GM12873 (cell line): ENCODE measurements at regions not wholly inside any gene's neighbourhood (a gene's known extent, or its start where the extent isn't known, plus 50 kb on each side); places are given as distances from the start of the nearest gene placed in this dataset.

ENCODE experiments used
- CTCF ChIP-seq: IDR thresholded peaks from 2 replicates; pipeline ENCODE4 v1.5.1; 2012; ENCODE audit warnings: low read depth, mild to moderate bottlenecking, moderate library complexity, low read length, control low read depth; ENCODE audit not compliant: insufficient read depth; ENCODE audit errors: missing control alignments

- TF ChIP-seq CTCF = no peak
These were observed 125.0 kb upstream of the AKR1E2 start for GRCh38 chr10:4701016-4701415.

- no peak for TF ChIP-seq CTCF
These were observed 125.9 kb upstream of the AKR1E2 start for GRCh38 chr10:4699950-4700730.

GRCh38 chr10:4698075-4698474, 127.9 kb upstream of the AKR1E2 start:
- TF ChIP-seq CTCF = no peak

- TF ChIP-seq CTCF = no peak
These were observed 129.8 kb upstream of the AKR1E2 start for GRCh38 chr10:4696186-4696585.

- no peak for TF ChIP-seq CTCF
These were observed 132.0 kb upstream of the AKR1E2 start for GRCh38 chr10:4693967-4694366.

- no peak for TF ChIP-seq CTCF
These were observed 133.8 kb upstream of the AKR1E2 start for GRCh38 chr10:4692206-4692605.

GRCh38 chr10:4691776-4692175, 134.2 kb upstream of the AKR1E2 start:
- TF ChIP-seq CTCF = no peak

GRCh38 chr10:4691301-4691700, 134.7 kb upstream of the AKR1E2 start:
- no peak for TF ChIP-seq CTCF
